ENCODE measurements at regions not wholly inside any gene's neighbourhood (a gene's known extent, or its start where the extent isn't known, plus 50 kb on each side); places are given as distances from the start of the nearest gene placed in this dataset.

DNA sequence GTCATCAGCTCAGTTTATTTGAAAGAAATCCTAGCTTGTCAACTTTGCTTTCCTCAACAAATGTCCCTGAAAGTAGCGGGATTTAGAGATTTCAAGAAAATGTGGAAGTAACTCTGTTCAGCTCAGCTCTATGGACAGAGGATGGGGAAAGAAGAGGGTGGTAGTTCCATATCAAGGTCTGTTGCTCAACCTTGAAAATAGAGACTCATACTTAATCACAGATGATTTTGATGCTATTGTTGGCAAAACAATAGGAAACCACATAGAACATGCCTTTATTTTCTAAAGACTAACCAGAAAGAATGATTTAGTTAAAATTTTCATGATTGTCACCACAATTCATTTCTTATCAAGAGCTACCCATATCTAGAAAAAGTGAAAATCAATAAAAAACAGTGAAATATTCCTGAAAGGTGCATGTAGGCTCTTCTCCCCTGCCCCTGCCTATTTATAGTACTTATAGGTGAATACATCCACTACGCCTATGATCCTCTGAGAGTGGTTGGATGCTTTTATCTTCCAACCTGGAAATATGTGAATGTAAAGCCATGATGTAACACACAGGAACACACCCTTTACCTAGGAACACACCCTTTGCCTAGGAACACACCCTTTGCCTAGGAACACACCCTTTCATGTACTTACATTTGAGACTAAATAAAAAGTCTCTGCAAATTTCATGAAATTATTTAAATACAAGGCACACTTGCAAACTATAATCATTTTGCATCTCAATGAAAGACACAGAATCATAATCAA lies 65.8 kb downstream of the ETAA1 start:
- no peak for DNase-seq

DNA sequence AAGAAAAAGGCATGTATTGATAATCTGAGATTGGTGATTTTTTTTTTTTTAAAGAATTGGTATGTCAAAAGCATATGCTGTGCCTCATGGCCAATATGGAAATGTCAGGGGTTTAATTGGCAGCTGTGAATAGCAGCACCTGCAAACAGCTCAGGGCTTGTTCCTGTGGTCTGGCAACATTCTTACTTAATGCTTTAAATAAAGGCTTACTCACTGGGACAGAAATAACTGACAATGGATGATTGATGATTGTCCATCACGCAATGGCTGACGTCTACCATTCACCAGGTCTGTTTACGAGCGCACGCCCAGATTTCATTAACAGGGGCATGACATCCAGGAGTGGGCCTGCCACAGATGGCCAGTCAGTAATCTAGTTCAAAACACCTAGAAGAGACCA lies 66.7 kb downstream of the ETAA1 start:
- no peak for DNase-seq

- no peak for DNase-seq
These were observed 68.5 kb downstream of the ETAA1 start for GRCh38 chr2:67465623-67466022.

- no peak for DNase-seq
These were observed 69.6 kb downstream of the ETAA1 start for GRCh38 chr2:67466734-67467133.

GRCh38 chr2:67471681-67472080 lies 74.5 kb downstream of the ETAA1 start:
- no peak for DNase-seq

GRCh38 chr2:67476809-67477790 lies 80.0 kb downstream of the ETAA1 start:
- peak; percentile 50 for DNase-seq

- no peak for DNase-seq
These were observed 82.1 kb downstream of the ETAA1 start for GRCh38 chr2:67479261-67479660.

DNA sequence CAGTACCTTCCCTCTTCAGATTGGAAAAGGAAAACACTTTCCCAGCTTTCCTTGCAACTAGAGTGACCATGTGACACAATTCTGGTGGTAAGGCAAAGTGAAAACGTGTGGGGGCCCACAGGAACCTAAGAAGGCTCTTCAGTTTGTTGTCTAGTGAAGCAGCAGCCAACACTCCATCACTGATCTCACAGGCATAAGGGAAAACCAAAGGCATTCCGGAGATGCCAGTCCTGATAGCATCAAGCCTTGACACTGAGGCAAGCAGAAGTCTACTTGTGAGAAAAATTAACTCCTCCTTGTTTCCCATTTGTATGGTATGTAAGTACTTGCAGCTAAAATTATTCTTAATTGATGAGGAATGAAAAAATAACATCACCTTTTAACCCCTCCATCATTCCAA lies 88.3 kb downstream of the ETAA1 start:
- no peak for DNase-seq

DNA sequence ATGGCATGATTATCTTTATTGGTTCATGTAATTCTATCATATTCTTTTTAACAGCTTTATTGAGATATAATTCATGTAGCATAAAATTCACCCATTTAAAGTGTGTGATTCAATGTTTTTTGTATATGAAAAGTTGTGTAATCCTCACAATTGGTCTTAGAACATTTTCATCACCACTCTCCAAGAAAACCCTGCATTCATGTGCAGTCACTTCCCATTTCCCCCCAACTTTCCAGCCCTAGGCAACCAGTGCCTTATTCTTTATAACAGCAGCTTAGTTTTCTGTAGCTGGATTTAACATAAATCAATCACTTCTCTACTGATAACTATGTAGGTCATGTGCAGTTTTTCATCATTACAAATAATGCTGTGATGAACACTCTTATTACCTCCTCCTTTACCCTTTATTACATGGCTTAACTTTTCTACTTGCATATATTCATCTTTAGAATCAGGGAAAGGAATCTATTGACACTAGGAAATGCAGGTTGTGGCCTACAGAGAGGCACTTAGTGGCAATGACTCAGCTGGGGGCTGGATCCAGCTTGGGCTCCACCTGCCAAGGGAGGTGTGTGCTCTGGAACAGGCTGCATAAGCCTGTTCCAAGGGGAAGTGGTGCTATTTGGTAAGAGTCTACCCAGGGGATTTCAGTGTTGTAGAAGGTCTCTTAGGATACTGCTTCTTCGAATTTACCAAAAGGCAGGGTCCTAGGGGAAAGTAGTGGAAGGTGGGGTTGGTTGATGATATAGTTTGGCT lies 89.1 kb downstream of the ETAA1 start:
- DNase-seq = no peak

GRCh38 chr2:67487993-67488392 lies 90.9 kb downstream of the ETAA1 start:
- DNase-seq = no peak

DNA sequence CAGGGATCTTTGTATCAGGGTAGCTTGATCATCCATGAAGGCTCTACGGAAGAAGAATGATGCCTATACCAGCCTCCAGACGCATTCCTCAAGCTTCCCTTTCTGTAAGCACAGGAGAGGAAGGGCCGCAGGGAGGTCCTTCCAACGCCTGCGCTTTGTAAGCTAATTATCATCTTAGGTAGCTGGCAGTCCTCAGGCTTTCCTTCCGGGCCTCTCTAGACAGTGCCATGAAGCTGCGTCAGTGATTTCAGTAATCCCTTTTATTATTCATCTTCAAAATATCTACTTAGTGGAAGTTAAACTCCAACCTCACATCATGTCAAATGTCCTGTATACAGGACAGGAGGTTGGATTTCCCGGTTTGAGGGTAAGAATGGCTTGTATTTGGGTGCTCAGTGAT lies 92.3 kb downstream of the ETAA1 start:
- no peak for DNase-seq

DNA sequence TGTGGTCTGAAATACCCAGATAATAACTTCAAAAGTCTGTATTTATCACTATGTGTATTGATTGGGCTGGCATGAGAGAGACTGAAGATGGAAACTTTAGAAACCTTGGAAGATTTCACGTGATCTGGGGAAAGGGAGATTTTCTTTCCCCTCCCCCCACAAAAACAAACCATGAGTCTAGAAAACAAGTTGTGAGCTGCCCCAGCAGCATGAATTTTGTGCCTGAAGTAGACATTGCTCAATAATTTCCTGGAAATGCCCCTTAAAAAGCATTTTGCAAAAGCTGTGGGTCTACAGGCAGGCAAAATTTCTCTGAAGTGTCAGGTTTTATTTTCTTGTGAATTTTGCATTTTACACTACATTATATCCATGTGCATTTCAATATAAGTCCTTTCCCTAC lies 101.8 kb downstream of the ETAA1 start:
- DNase-seq = no peak

GRCh38 chr2:67499989-67500388 lies 102.9 kb downstream of the ETAA1 start:
- no peak for DNase-seq

- DNase-seq = no peak
These were observed 103.4 kb downstream of the ETAA1 start for GRCh38 chr2:67500541-67500940.

DNA sequence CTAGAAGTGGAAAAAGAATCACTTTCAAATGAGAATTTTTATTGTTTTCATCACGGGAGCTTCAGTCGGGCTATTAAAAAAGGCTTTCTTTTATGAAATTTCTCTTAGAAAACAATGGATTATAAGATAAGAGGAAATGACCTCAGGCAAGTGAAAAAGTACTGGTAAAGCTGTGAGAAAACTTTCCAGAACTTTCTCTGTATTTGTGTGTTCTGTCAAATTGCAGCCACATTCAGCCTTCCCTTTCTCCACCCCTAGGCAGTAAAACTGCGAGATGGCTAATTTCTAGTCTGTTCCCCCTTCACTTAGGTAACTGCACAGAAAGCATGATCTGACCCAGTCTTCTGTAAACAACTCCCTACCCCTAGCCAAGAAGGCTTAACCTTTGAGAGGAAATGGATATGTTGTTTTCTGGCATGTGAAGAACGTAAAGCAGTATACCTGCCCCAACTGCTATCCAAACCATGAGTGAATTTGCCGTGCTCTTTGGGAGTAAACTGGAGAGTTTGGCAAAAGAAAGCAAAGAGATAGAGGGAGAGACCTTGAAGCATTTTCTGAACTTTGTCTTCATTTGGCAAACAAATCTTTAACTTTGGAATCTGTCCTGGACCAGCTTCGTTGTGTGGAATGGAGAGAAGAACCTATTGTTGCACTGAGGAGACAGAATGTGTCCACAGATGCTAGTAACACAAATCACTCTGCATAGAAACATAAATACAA lies 105.4 kb downstream of the ETAA1 start:
- DNase-seq = no peak

DNA sequence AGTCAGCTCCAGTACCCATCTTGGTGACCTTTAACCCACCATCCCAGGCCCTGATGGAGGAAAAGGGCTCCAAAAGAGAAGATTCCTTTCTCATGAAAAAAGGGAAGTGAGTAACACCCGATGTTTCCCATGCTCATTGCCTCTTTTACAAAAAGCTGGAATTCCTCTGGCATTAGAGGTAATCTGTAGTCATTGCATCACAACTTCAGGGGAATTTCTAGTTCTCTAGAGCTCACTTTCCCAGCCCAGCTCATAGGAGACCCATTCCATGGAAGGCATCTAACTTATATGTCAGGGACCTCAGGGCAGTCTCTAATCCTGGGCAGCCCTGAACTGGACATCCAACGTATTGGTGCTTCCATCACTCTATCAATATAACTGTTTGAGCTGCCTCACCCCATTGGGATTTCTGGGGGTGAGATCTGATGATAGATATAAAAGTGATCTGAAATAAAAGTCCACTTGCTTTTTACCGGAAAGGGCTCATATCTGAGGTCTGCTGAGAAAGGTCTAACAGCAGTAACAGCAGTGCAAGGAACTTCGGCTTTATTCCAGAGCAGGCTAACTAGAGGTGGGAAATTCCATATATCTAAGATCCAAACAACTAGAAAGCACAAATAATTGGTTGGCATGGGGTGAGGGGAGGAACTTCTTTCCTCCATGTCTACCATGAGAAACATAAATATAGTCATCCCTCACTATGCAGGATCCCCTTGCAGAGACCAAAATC lies 106.1 kb downstream of the ETAA1 start:
- no peak for DNase-seq

DNA sequence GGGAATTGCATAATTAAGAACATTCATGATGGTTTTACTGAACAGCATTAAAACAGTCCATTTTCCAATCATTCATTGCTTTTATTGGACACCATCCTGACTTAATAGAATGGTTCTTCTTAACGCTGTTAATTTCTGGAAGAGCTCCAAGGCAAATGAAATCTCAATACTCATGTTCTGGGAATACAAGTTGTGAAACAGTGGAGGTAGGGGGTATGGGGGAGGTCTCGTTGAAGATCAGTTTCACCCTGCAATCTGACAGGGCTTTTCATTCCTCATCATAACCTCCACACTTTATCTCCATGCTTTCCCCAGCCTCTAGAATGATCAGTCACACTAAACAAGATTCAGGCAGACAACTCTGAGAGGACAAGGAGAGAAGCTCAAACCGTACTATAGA lies 113.6 kb downstream of the ETAA1 start:
- no peak for DNase-seq

- no peak for DNase-seq
These were observed 117.4 kb downstream of the ETAA1 start for GRCh38 chr2:67514515-67514914.

DNA sequence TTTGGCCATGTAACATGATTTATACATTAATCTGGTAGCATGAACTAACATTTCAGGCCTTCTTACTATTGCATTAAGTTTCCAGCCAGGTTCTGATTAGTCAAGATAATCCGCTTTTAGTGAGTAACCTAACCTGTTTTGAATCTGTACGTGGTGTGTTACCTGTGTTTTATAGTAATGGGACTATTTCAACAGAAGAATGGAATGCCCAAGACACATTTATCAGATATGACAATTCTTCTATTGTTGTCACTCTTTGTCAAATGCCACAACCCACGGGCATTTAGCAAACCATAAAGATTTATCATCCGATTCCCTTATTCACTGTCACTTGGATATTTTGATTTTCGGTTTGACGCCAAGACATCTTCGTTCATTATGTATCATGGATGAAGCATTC lies 117.9 kb downstream of the ETAA1 start:
- no peak for DNase-seq

- no peak for DNase-seq
These were observed 118.4 kb downstream of the ETAA1 start for GRCh38 chr2:67515538-67515937.

DNA sequence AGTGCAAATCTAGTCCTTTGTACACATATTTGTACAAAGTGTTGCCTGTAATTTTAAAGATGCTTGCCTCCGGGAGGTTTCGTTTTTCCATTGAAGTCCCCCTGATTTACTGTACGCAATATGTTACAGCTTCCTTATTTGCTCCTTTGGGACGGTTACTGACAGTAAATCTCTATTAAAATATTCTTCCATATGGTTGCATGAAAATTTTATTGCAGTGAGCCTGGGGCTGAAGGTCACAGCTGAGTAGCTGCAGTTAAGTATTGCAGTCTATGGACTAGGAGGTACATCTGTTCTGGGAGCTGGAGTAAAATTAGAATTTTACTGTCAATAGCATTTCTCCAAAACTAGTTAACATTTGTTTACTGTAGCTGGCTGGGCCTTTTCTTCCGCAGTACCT lies 119.2 kb downstream of the ETAA1 start:
- DNase-seq = no peak

All from hematopoietic multipotent progenitor cell treated with erythropoietin and hydrocortisone succinate and interleukin-3 and kit ligand, for 6 days (in vitro differentiated cells).